Heart right ventricle (tissue), 16 donors: ENCODE measurements at regions not wholly inside any gene's neighbourhood (a gene's known extent, or its start where the extent isn't known, plus 50 kb on each side); places are given as distances from the start of the nearest gene placed in this dataset.
"Not testable (repeated sequence)": the region's sequence is repeated elsewhere in the genome, so short reads cannot be mapped to it uniquely, and the experiment has no call there.

Experiments
- ATAC-seq, 8 donors: fragments of 200-7000 bp; cut with Tn5 transposase; one replicate each; pipeline ENCODE4 v1.9.1; 2020; ENCODE audit warnings: mild to moderate bottlenecking in 8 of 8, moderate library complexity in 8 of 8, moderate number of reproducible peaks in 1 of 8
- DNase-seq, 2 donors: peaks; one replicate each; pipeline ENCODE4 v3.0.0-alpha.2; 2020
- H3K27ac ChIP-seq, 10 donors: fragments of 200-600 bp; sonication (generic) in 2 of 10; one replicate each; pipeline versions ENCODE4 v1.5.0 to v1.8.0; 2020 to 2022; ENCODE audit warnings: mild to moderate bottlenecking in 3 of 10
- H3K27me3 ChIP-seq, 7 donors: fragments of 200-600 bp; one replicate each; pipeline ENCODE4 v1.8.0; 2021 to 2022; ENCODE audit warnings: mild to moderate bottlenecking in 2 of 7
- H3K36me3 ChIP-seq, 9 donors: fragments of 200-600 bp; sonication (generic) in 1 of 9; one replicate each; pipeline versions ENCODE4 v1.5.0 to v1.8.0; 2020 to 2022; ENCODE audit warnings: mild to moderate bottlenecking in 2 of 9
- H3K4me1 ChIP-seq, 9 donors: fragments of 200-600 bp; sonication (generic) in 1 of 9; one replicate each; pipeline versions ENCODE4 v1.5.0 to v1.8.0; 2020 to 2022; ENCODE audit warnings: mild to moderate bottlenecking in 4 of 9
- H3K4me3 ChIP-seq, 10 donors: fragments of 200-600 bp; sonication (generic) in 2 of 10; one replicate each; pipeline versions ENCODE4 v1.5.0 to v1.8.0; 2020 to 2022; ENCODE audit warnings: mild to moderate bottlenecking in 7 of 10, moderate library complexity in 2 of 10
- H3K9me3 ChIP-seq, 11 donors: fragments of 200-600 bp in 10 of 11; sonication (generic) in 2 of 11; one replicate each; pipeline versions ENCODE4 v1.5.0 to v1.8.0; 2013 to 2022; ENCODE audit warnings: mild to moderate bottlenecking in 2 of 11, control low read depth in 1 of 11, moderate library complexity in 1 of 11
- WGBS, 2 donors: extraction: QIAGEN DNeasy Blood & Tissue Kit; methylation state at CpG; one replicate each; pipeline ENCODE4 v1.1.7; 2013; ENCODE audit warnings: inconsistent platforms in 1 of 2; 5-methylcytosine and 5-hydroxymethylcytosine counted together
- intact Hi-C, 10 donors: fragments of 100-400 bp; cut with DNase I; formaldehyde crosslinking; loops; one replicate each; pipeline versions ENCODE4 v1.11.1 to v1.14.2; 2022
- TF ChIP-seq, protein P1 (sequence below), 9 donors: fragments of 200-600 bp; sonication (generic) in 2 of 9; IDR thresholded peaks; one replicate each; pipeline versions ENCODE4 v1.5.0 to v1.8.0; 2021 to 2022; ENCODE audit warnings: antibody characterized with exemption in 9 of 9, mild to moderate bottlenecking in 5 of 9, moderate library complexity in 1 of 9
- donor health status: Arrhythmogenic right ventricular cardiomyopathy.
- donor health status: ischemic (EF 13 %, LVEDD 7.1; RV severe dilation, severe dysfunction).
- donor health status: healthy with polysubstance abuse.
- donor health status: DM: no; HTN: yes; CAD: no.
- donor health status: DM: no; HTN: no; CAD: no.
- donor health status: ischemic (EF 25% LVEDD 6.9; RV normal size, moderate dysfunction).
- donor health status: ischemic (EF 25% LVEDD 5.7; RV mildly dilated, moderate dysfunction).
- donor health status: healthy.
- donor health status: DM: yes; HTN: yes; CAD: no.
- donor health status: Ischemic cardiomyopathy.
- donor health status: ischemic (EF 35%, LVEDD 5.7; RV mildly dilated, moderate dysfunction).
- donor health status: nonischemic (EF 11% LVEDD 7.7; RV severe dilation, severe dysfunction).
- donor health status: DM: yes; HTN: yes; CAD: no.
- donor health status: PGD.
- donor health status: ischemic (EF 29% LVEDD 5.4; RV normal size, mild dysfunction).
- donor health status: nonischemic (EF 23%, LVEDD 6.1; RV moderate dilation, normal function).

DNA sequence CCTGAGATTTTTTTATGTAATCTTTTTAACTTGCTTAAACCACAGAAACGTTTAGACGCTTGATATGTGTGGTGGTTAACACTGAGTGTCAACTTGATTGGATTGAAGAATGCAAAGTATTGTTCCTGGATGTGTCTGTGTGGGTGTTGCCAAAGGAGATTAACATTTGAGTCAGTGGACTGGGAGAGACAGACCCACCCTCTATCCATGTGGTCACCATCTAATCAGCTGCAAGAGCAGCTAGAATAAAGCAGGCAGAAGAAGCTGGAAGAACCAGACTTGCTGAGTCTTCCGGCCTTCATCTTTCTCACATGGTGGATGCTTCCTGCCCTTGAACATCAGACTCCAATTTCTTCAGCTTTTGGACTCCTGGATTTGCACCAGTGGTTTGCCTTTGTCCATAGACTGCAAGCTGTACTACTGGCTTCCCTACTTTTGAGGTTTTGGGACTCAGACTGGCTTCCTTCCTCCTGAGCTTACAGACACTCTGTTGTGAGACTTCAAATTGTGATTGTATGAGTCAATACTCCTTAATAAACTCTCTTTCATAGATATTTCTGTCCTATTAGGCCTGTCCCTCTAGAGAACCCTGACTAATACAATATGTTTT, 816.0 kb upstream of the CDH9 start:
- DNase-seq (no peak), ATAC-seq (no peak)
- WGBS, 2 donors: 64 to 65% methylated on average over 3 of the region's 3 CpGs
- peaks cover 0 to 21% (median 0%) of the 10 kb centered on the region in 11 donors for H3K9me3 ChIP-seq
- no peak overlapping the region for H3K4me3 ChIP-seq
- no peak overlapping the region for H3K27ac ChIP-seq
- intact Hi-C loops: no loop called here
- TF ChIP-seq, protein P1, sequence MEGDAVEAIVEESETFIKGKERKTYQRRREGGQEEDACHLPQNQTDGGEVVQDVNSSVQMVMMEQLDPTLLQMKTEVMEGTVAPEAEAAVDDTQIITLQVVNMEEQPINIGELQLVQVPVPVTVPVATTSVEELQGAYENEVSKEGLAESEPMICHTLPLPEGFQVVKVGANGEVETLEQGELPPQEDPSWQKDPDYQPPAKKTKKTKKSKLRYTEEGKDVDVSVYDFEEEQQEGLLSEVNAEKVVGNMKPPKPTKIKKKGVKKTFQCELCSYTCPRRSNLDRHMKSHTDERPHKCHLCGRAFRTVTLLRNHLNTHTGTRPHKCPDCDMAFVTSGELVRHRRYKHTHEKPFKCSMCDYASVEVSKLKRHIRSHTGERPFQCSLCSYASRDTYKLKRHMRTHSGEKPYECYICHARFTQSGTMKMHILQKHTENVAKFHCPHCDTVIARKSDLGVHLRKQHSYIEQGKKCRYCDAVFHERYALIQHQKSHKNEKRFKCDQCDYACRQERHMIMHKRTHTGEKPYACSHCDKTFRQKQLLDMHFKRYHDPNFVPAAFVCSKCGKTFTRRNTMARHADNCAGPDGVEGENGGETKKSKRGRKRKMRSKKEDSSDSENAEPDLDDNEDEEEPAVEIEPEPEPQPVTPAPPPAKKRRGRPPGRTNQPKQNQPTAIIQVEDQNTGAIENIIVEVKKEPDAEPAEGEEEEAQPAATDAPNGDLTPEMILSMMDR (IDR thresholded peaks at IDR 0.05): no peak
- H3K4me1 ChIP-seq: no peaks in the 10 kb centered on the region
- H3K36me3 ChIP-seq: no peaks in the 10 kb centered on the region
- H3K27me3 ChIP-seq: no peaks in the 10 kb centered on the region

DNA sequence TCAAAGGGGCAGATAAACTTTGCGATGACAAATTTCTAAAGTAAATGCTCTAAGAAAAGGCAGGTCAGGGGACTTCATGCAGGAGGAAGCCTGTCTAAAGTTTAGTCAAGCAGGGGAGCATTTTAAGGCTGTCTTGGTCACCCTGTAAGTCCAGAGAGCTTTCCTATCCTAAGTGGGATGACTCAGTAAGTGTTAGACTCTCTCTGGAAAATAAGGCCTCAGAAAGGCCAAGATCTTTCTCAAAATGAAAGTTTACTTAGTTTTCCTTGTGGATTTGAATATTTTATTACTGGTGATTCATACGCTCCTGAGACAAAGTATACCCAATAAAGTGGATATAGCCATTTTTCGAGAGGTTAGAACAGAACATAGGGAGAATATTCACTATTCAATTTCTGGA, 806.9 kb upstream of the CDH9 start:
- 81 to 88% methylated on average over 3 of the region's 3 CpGs for WGBS, 2 donors
- Histone ChIP-seq H3K27ac (no peak overlapping the region), H3K9me3 (peaks cover 0 to 39% (median 0%) of the 10 kb centered on the region in 11 donors), H3K4me1 (no peaks in the 10 kb centered on the region), H3K27me3 (no peaks in the 10 kb centered on the region), H3K36me3 (no peaks in the 10 kb centered on the region), H3K4me3 (no peak overlapping the region)
- TF ChIP-seq, protein P1 (IDR thresholded peaks at IDR 0.05): no peak
- intact Hi-C loops: no loop called here
- ATAC-seq (no peak), DNase-seq (no peak)

DNA sequence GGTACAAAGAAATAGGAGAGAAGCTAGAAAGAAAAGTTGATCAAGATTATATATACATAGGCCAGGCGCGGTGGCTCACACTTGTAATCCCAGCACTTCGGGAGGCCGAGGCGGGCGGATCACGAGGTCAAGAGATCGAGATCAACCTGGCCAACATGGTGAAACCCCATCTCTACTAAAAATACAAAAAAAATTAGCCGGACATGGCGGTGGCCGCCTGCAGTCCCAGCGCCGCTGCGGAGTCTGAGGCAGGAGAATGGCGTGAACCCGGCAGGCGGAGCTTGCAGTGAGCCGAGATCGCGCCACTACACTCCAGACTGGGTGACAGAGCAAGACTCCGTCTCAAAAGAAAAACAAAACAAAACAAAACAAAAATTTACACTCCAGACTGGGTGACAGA, 798.3 kb upstream of the CDH9 start:
- 91 to 93% methylated on average over 21 of the region's 21 CpGs for WGBS, 2 donors
- H3K4me1 ChIP-seq, ATAC-seq, DNase-seq, H3K36me3 ChIP-seq, H3K27me3 ChIP-seq, intact Hi-C loops, H3K4me3 ChIP-seq, H3K27ac ChIP-seq: not testable (repeated sequence)
- H3K9me3 ChIP-seq: peaks cover 0 to 59% (median 0%) of the 10 kb centered on the region in 11 donors

DNA sequence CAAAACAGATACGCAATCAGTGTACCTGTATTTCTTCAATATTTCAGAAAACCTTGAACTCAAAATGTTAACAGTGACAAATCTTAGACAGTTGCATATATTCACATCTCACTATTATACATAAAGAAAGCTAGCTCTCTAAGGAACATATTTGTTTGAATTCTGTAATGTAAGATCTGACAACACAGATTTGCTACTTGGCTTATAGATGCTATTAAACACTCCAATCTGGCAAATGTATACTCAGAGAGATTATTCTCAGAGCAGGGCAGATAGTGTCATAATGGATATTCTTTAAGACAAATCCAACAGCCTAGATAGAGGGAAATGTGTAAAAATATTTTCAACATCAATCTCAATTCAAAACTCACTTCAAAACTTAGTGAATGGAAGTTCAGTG, 794.5 kb upstream of the CDH9 start:
- intact Hi-C loops: no loop called here
- Histone ChIP-seq H3K27me3 (no peaks in the 10 kb centered on the region), H3K4me3 (no peak overlapping the region), H3K9me3 (peaks cover 0 to 39% (median 0%) of the 10 kb centered on the region in 11 donors), H3K4me1 (no peaks in the 10 kb centered on the region), H3K27ac (no peak overlapping the region), H3K36me3 (no peaks in the 10 kb centered on the region)
- DNase-seq (no peak), ATAC-seq (no peak)
- TF ChIP-seq, protein P1 (IDR thresholded peaks at IDR 0.05): no peak
- WGBS, 2 donors: 96 to 97% methylated on average over 1 of the region's 1 CpG

DNA sequence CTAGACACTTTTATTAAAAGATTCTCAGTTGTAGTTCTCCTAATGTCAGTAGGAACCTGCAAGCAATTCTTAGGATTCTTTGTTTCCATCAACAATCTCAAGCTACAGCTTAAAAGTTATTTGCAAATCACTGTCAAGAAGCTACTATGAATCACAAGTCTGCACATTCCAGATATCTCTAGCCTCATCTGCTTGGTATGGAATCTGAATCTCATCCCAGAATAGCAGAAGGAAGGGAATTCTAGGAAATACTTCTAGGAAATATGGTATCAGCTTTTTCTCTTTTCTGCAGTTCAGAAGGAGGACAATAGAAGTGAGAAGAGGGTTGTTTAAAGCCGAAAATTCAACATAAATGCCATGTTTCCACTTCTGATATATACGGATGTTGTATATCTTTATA, 792.2 kb upstream of the CDH9 start:
- TF ChIP-seq, protein P1 (IDR thresholded peaks at IDR 0.05): no peak

More for the DNA sequence above, 792.2 kb upstream of the CDH9 start:
- intact Hi-C loops: no loop called here
- DNase-seq: no peak
- peaks cover 0 to 19% (median 0%) of the 10 kb centered on the region in 11 donors for H3K9me3 ChIP-seq
- ATAC-seq: no peak
- WGBS, 2 donors: 72 to 78% methylated on average over 2 of the region's 2 CpGs
- no peaks in the 10 kb centered on the region for H3K4me1 ChIP-seq
- no peaks in the 10 kb centered on the region for H3K27me3 ChIP-seq
- no peaks in the 10 kb centered on the region for H3K36me3 ChIP-seq
- no peak overlapping the region for H3K4me3 ChIP-seq
- no peak overlapping the region for H3K27ac ChIP-seq
